Lung (tissue), 11 donors: ENCODE measurements at regions not wholly inside any gene's neighbourhood (a gene's known extent, or its start where the extent isn't known, plus 50 kb on each side); places are given as distances from the start of the nearest gene placed in this dataset.

Source experiments
- ATAC-seq: fragments of 200-7000 bp; cut with Tn5 transposase; one replicate; pipeline ENCODE4 v1.9.1; 2020; ENCODE audit warnings: moderate number of reproducible peaks; ENCODE audit not compliant: insufficient read depth, low FRiP score
- DNase-seq, 3 donors: peaks; one replicate each; pipeline ENCODE4 v3.0.0-alpha.2; 2013 to 2017
- H3K27ac ChIP-seq, 2 donors: one replicate each; pipeline ENCODE4 v1.5.1; 2013; ENCODE audit warnings: mild to moderate bottlenecking in 2 of 2, moderate library complexity in 2 of 2, control low read depth in 1 of 2, inconsistent platforms in 1 of 2, low read depth in 1 of 2, low read length in 1 of 2
- H3K27me3 ChIP-seq, 3 donors: one replicate each; pipeline ENCODE4 v1.5.1; 2013; ENCODE audit warnings: low read length in 2 of 3; ENCODE audit not compliant: control insufficient read depth in 3 of 3, insufficient read depth in 3 of 3
- H3K36me3 ChIP-seq, 4 donors: one replicate each; pipeline ENCODE4 v1.5.1; 2013; ENCODE audit warnings: low read length in 4 of 4, mild to moderate bottlenecking in 1 of 4, moderate library complexity in 1 of 4; ENCODE audit not compliant: control insufficient read depth in 4 of 4, insufficient read depth in 4 of 4
- H3K4me1 ChIP-seq, 5 donors: one replicate each; pipeline ENCODE4 v1.5.1; 2013; ENCODE audit warnings: low read length in 5 of 5, mild to moderate bottlenecking in 2 of 5, moderate library complexity in 1 of 5; ENCODE audit not compliant: control insufficient read depth in 5 of 5, insufficient read depth in 5 of 5
- H3K4me3 ChIP-seq: one replicate; pipeline ENCODE4 v1.5.1; 2013; ENCODE audit warnings: mild to moderate bottlenecking, control low read depth, moderate library complexity
- H3K9ac ChIP-seq, 2 donors: one replicate each; pipeline ENCODE4 v1.5.1; 2013; ENCODE audit warnings: low read length in 2 of 2, control low read depth in 1 of 2; ENCODE audit not compliant: insufficient read depth in 1 of 2
- H3K9me3 ChIP-seq, 4 donors: one replicate each; pipeline ENCODE4 v1.5.1; 2013; ENCODE audit warnings: low read length in 3 of 4, mild to moderate bottlenecking in 1 of 4, moderate library complexity in 1 of 4; ENCODE audit not compliant: control insufficient read depth in 4 of 4, insufficient read depth in 3 of 4
- CTCF ChIP-seq: IDR thresholded peaks from 2 replicates; pipeline ENCODE4 v1.5.1; 2012; ENCODE audit warnings: mild to moderate bottlenecking; ENCODE audit errors: control extremely low read depth, extremely low read depth
- WGBS, 2 donors: extraction: QIAGEN DNeasy Blood & Tissue Kit; methylation state at CpG; one replicate each; pipeline ENCODE4 v1.1.7; 2013; 5-methylcytosine and 5-hydroxymethylcytosine counted together
- donor health status: control.
- donor health status: control.
- donor health status: Bipolar disorder and iron deficiency.
- donor health status: healthy.
- donor health status: DM: yes; HTN: yes; CAD: no.

GRCh38 chr18:1691863-1692262 is 787.2 kb downstream of the ADCYAP1 start:
- Histone ChIP-seq H3K9ac (no peak overlapping the region), H3K27ac (no peak overlapping the region), H3K36me3 (no peaks in the 10 kb centered on the region), H3K9me3 (peaks cover 0 to 3% (median 0%) of the 10 kb centered on the region in 4 donors), H3K27me3 (no peaks in the 10 kb centered on the region), H3K4me1 (no peaks in the 10 kb centered on the region), H3K4me3 (no peak overlapping the region)
- WGBS, 2 donors, result 65 to 70% methylated on average over 2 of the region's 2 CpGs
- DNase-seq (no peak), ATAC-seq (no peak)
- no peak for TF ChIP-seq CTCF

GRCh38 chr18:1708006-1708405 is 803.3 kb downstream of the ADCYAP1 start:
- H3K27me3 ChIP-seq, result no peaks in the 10 kb centered on the region
- no peak overlapping the region for H3K4me3 ChIP-seq
- no peaks in the 10 kb centered on the region for H3K9me3 ChIP-seq
- DNase-seq, result no peak
- no peak overlapping the region for H3K9ac ChIP-seq
- H3K27ac ChIP-seq, result no peak overlapping the region
- 82 to 91% methylated on average over 2 of the region's 2 CpGs for WGBS, 2 donors
- TF ChIP-seq CTCF, result no peak
- H3K36me3 ChIP-seq, result no peaks in the 10 kb centered on the region
- no peak for ATAC-seq
- H3K4me1 ChIP-seq, result no peaks in the 10 kb centered on the region

GRCh38 chr18:1710114-1710513 is 805.4 kb downstream of the ADCYAP1 start:
- H3K27ac ChIP-seq, result no peak overlapping the region
- no peaks in the 10 kb centered on the region for H3K9me3 ChIP-seq
- no peaks in the 10 kb centered on the region for H3K4me1 ChIP-seq
- no peaks in the 10 kb centered on the region for H3K36me3 ChIP-seq
- no peaks in the 10 kb centered on the region for H3K27me3 ChIP-seq
- H3K9ac ChIP-seq, result no peak overlapping the region
- DNase-seq, result no peak
- 65 to 84% methylated on average over 3 of the region's 3 CpGs for WGBS, 2 donors
- TF ChIP-seq CTCF, result no peak
- no peak overlapping the region for H3K4me3 ChIP-seq
- ATAC-seq, result no peak

GRCh38 chr18:1732143-1732542 is 827.5 kb downstream of the ADCYAP1 start:
- no peaks in the 10 kb centered on the region for H3K4me1 ChIP-seq
- no peak overlapping the region for H3K4me3 ChIP-seq
- no peaks in the 10 kb centered on the region for H3K9me3 ChIP-seq
- WGBS, 2 donors, result 91 to 93% methylated on average over 3 of the region's 3 CpGs
- no peak overlapping the region for H3K9ac ChIP-seq
- DNase-seq (no peak), ATAC-seq (no peak)
- no peak overlapping the region for H3K27ac ChIP-seq
- no peaks in the 10 kb centered on the region for H3K36me3 ChIP-seq
- TF ChIP-seq CTCF, result no peak
- H3K27me3 ChIP-seq, result no peaks in the 10 kb centered on the region
